Activated CD4-positive, alpha-beta T cell treated with anti-CD3 and anti-CD28 coated beads, Interleukin-2, amount 10 ng/mL, durations not matched to agents 24 days and 14 days (primary cell): ENCODE measurements at regions not wholly inside any gene's neighbourhood (a gene's known extent, or its start where the extent isn't known, plus 50 kb on each side); places are given as distances from the start of the nearest gene placed in this dataset.
"Not testable (repeated sequence)": the region's sequence is repeated elsewhere in the genome, so short reads cannot be mapped to it uniquely, and the experiment has no call there.

Source experiments
- DNase-seq: peaks from one replicate; pipeline ENCODE4 v3.0.0; 2022
- H3K27ac Mint-ChIP-seq: one replicate; pipeline ENCODE4 v1.8.0; 2022; ENCODE audit warnings: mild to moderate bottlenecking, mixed read lengths
- H3K27me3 Mint-ChIP-seq: one replicate; pipeline ENCODE4 v1.8.0; 2022; ENCODE audit warnings: mixed read lengths
- H3K36me3 Mint-ChIP-seq: one replicate; pipeline ENCODE4 v1.8.0; 2022; ENCODE audit warnings: low read depth, mild to moderate bottlenecking, mixed read lengths
- H3K4me1 Mint-ChIP-seq: one replicate; pipeline ENCODE4 v1.8.0; 2021; ENCODE audit warnings: mixed read lengths
- H3K4me3 Mint-ChIP-seq: one replicate; pipeline ENCODE4 v1.8.0; 2022; ENCODE audit warnings: mild to moderate bottlenecking, moderate library complexity, mixed read lengths
- H3K9me3 Mint-ChIP-seq: one replicate; pipeline ENCODE4 v1.8.0; 2021; ENCODE audit warnings: mixed read lengths
- intact Hi-C: fragments of 100-400 bp; cut with micrococcal nuclease; formaldehyde crosslinking; loops from one replicate; pipeline ENCODE4 v1.15.1; 2023

- DNase-seq, H3K27ac Mint-ChIP-seq, H3K4me3 Mint-ChIP-seq, intact Hi-C loops, H3K4me1 Mint-ChIP-seq, H3K36me3 Mint-ChIP-seq, H3K9me3 Mint-ChIP-seq: not testable (repeated sequence)
- peaks cover 13% of the 10 kb centered on the region for H3K27me3 Mint-ChIP-seq
Observed at GRCh38 chr10:27379041-27379440, 125.1 kb upstream of the RAB18 start.

- H3K4me1 Mint-ChIP-seq: no peaks in the 10 kb centered on the region
- H3K9me3 Mint-ChIP-seq: no peaks in the 10 kb centered on the region
- intact Hi-C loops: no loop called here
- no peaks in the 10 kb centered on the region for H3K36me3 Mint-ChIP-seq
- H3K27me3 Mint-ChIP-seq: peaks cover 16% of the 10 kb centered on the region
- no peak overlapping the region for H3K27ac Mint-ChIP-seq
- no peak overlapping the region for H3K4me3 Mint-ChIP-seq
- DNase-seq: no peak
Observed at GRCh38 chr10:27373566-27374160, 130.4 kb upstream of the RAB18 start.

GRCh38 chr10:27372095-27372494, 131.5 kb upstream of the ACBD5 start:
- H3K4me1 Mint-ChIP-seq: no peaks in the 10 kb centered on the region
- H3K4me3 Mint-ChIP-seq: no peak overlapping the region
- no peak for DNase-seq
- H3K27me3 Mint-ChIP-seq: peaks cover 13% of the 10 kb centered on the region
- H3K27ac Mint-ChIP-seq: no peak overlapping the region
- no peaks in the 10 kb centered on the region for H3K9me3 Mint-ChIP-seq
- intact Hi-C loops: no loop called here
- H3K36me3 Mint-ChIP-seq: no peaks in the 10 kb centered on the region

- H3K27me3 Mint-ChIP-seq, H3K4me1 Mint-ChIP-seq, DNase-seq, H3K4me3 Mint-ChIP-seq, intact Hi-C loops, H3K36me3 Mint-ChIP-seq, H3K27ac Mint-ChIP-seq, H3K9me3 Mint-ChIP-seq: not testable (repeated sequence)
Observed at GRCh38 chr10:27371375-27371774, 130.8 kb upstream of the ACBD5 start.

- Mint-ChIP-seq H3K9me3 (no peaks in the 10 kb centered on the region), H3K36me3 (no peaks in the 10 kb centered on the region), H3K4me3 (no peak overlapping the region), H3K4me1 (peaks cover 8% of the 10 kb centered on the region), H3K27ac (no peak overlapping the region), H3K27me3 (peaks cover 3% of the 10 kb centered on the region)
- intact Hi-C loops: no loop called here
- no peak for DNase-seq
Observed at GRCh38 chr10:27369880-27370279, 129.3 kb upstream of the ACBD5 start.

GRCh38 chr10:27368706-27369105, 128.1 kb upstream of the ACBD5 start:
- Mint-ChIP-seq H3K4me3 (no peak overlapping the region), H3K27me3 (peaks cover 3% of the 10 kb centered on the region), H3K4me1 (peaks cover 8% of the 10 kb centered on the region), H3K9me3 (no peaks in the 10 kb centered on the region), H3K27ac (no peak overlapping the region), H3K36me3 (no peaks in the 10 kb centered on the region)
- intact Hi-C loops: no loop called here
- DNase-seq: no peak

- no peak for DNase-seq
- Mint-ChIP-seq H3K27ac (no peak overlapping the region), H3K36me3 (no peaks in the 10 kb centered on the region), H3K4me3 (no peak overlapping the region), H3K9me3 (no peaks in the 10 kb centered on the region), H3K27me3 (no peaks in the 10 kb centered on the region), H3K4me1 (peaks cover 8% of the 10 kb centered on the region)
- intact Hi-C loops: no loop called here
Observed at GRCh38 chr10:27366769-27367168, 126.2 kb upstream of the ACBD5 start.

GRCh38 chr10:27364028-27364427, 123.4 kb upstream of the ACBD5 start:
- Mint-ChIP-seq H3K27ac (no peak overlapping the region), H3K4me3 (no peak overlapping the region), H3K36me3 (no peaks in the 10 kb centered on the region), H3K27me3 (no peaks in the 10 kb centered on the region), H3K9me3 (no peaks in the 10 kb centered on the region), H3K4me1 (peaks cover 8% of the 10 kb centered on the region)
- DNase-seq: no peak
- intact Hi-C loops: loop anchor here (5.0 kb wide), 1 partner anchor 122 kb away; the partner anchor contains the start of gene ACBD5

- Mint-ChIP-seq H3K4me1 (peaks cover 3% of the 10 kb centered on the region), H3K36me3 (no peaks in the 10 kb centered on the region), H3K9me3 (no peaks in the 10 kb centered on the region), H3K4me3 (no peak overlapping the region), H3K27me3 (no peaks in the 10 kb centered on the region), H3K27ac (no peak overlapping the region)
- DNase-seq: peak; percentile 95
- intact Hi-C loops: loop anchor here (1.0 to 5.0 kb wide), 4 partner anchors 118 to 469 kb away; partner anchors contain the start of gene ACBD5
Observed at GRCh38 chr10:27360581-27361172, 120.1 kb upstream of the ACBD5 start.

GRCh38 chr10:27359792-27360355, 119.3 kb upstream of the ACBD5 start:
- H3K4me1 Mint-ChIP-seq: peaks cover under 1% of the 10 kb centered on the region
- no peaks in the 10 kb centered on the region for H3K27me3 Mint-ChIP-seq
- H3K4me3 Mint-ChIP-seq: no peak overlapping the region
- H3K36me3 Mint-ChIP-seq: no peaks in the 10 kb centered on the region
- intact Hi-C loops: loop anchor here (1.0 to 5.0 kb wide), 4 partner anchors 118 to 469 kb away; partner anchors contain the start of gene ACBD5
- DNase-seq: no peak
- no peak overlapping the region for H3K27ac Mint-ChIP-seq
- no peaks in the 10 kb centered on the region for H3K9me3 Mint-ChIP-seq

- no peak overlapping the region for H3K4me3 Mint-ChIP-seq
- no peak overlapping the region for H3K27ac Mint-ChIP-seq
- H3K36me3 Mint-ChIP-seq: no peaks in the 10 kb centered on the region
- intact Hi-C loops: no loop called here
- H3K27me3 Mint-ChIP-seq: peaks cover 2% of the 10 kb centered on the region
- H3K4me1 Mint-ChIP-seq: peaks cover 4% of the 10 kb centered on the region
- peak; percentile 49 for DNase-seq
- H3K9me3 Mint-ChIP-seq: no peaks in the 10 kb centered on the region
Observed at GRCh38 chr10:27356738-27357137, 116.1 kb upstream of the ACBD5 start.

GRCh38 chr10:27355918-27356573, 115.4 kb upstream of the ACBD5 start:
- Mint-ChIP-seq H3K27ac (no peak overlapping the region), H3K27me3 (peaks cover 2% of the 10 kb centered on the region), H3K36me3 (no peaks in the 10 kb centered on the region), H3K9me3 (no peaks in the 10 kb centered on the region), H3K4me1 (peaks cover 4% of the 10 kb centered on the region), H3K4me3 (no peak overlapping the region)
- peak; percentile 54 for DNase-seq
- intact Hi-C loops: no loop called here

- H3K27ac Mint-ChIP-seq, H3K9me3 Mint-ChIP-seq, H3K27me3 Mint-ChIP-seq, intact Hi-C loops, H3K36me3 Mint-ChIP-seq, H3K4me1 Mint-ChIP-seq: not testable (repeated sequence)
- peak overlapping the region; percentile 24 for H3K4me3 Mint-ChIP-seq
- peak; percentile 63 for DNase-seq
Observed at GRCh38 chr10:27354643-27355270, 114.2 kb upstream of the ACBD5 start.

- H3K9me3 Mint-ChIP-seq, H3K36me3 Mint-ChIP-seq, H3K27me3 Mint-ChIP-seq, intact Hi-C loops, H3K27ac Mint-ChIP-seq, H3K4me1 Mint-ChIP-seq: not testable (repeated sequence)
- peak; percentile 44 for DNase-seq
- H3K4me3 Mint-ChIP-seq: peak overlapping the region; percentile 24
Observed at GRCh38 chr10:27354100-27354499, 113.5 kb upstream of the ACBD5 start.
